Esophagus (tissue), 2 donors: ENCODE measurements at regions not wholly inside any gene's neighbourhood (a gene's known extent, or its start where the extent isn't known, plus 50 kb on each side); places are given as distances from the start of the nearest gene placed in this dataset.
"Not testable (repeated sequence)": the region's sequence is repeated elsewhere in the genome, so short reads cannot be mapped to it uniquely, and the experiment has no call there.

Source experiments
- H3K27ac ChIP-seq, 2 donors: one replicate each; pipeline ENCODE4 v1.5.1; 2013; ENCODE audit warnings: low read depth in 2 of 2, mild to moderate bottlenecking in 2 of 2, inconsistent platforms in 1 of 2, low read length in 1 of 2, moderate library complexity in 1 of 2
- H3K27me3 ChIP-seq, 2 donors: one replicate each; pipeline ENCODE4 v1.6.1; 2013; ENCODE audit warnings: low read length in 2 of 2, control low read depth in 1 of 2, mild to moderate bottlenecking in 1 of 2; ENCODE audit not compliant: insufficient read depth in 2 of 2, control insufficient read depth in 1 of 2
- H3K36me3 ChIP-seq, 2 donors: one replicate each; pipeline ENCODE4 v1.6.1; 2013; ENCODE audit warnings: low read length in 1 of 2; ENCODE audit not compliant: control insufficient read depth in 2 of 2, insufficient read depth in 2 of 2
- H3K4me1 ChIP-seq, 2 donors: one replicate each; pipeline ENCODE4 v1.6.1; 2013; ENCODE audit warnings: low read length in 1 of 2; ENCODE audit not compliant: control insufficient read depth in 2 of 2, insufficient read depth in 2 of 2
- H3K4me3 ChIP-seq, 2 donors: one replicate each; pipeline ENCODE4 v1.5.1; 2013; ENCODE audit warnings: low read length in 2 of 2, mild to moderate bottlenecking in 2 of 2, low read depth in 1 of 2, moderate library complexity in 1 of 2
- H3K9me3 ChIP-seq, 2 donors: one replicate each; pipeline ENCODE4 v1.6.1; 2013; ENCODE audit warnings: mild to moderate bottlenecking in 2 of 2, low read depth in 1 of 2, low read length in 1 of 2, moderate library complexity in 1 of 2; ENCODE audit not compliant: control insufficient read depth in 2 of 2, insufficient read depth in 1 of 2
- WGBS, 2 donors: extraction: QIAGEN DNeasy Blood & Tissue Kit; methylation state at CpG; one replicate each; pipeline ENCODE4 v1.1.7; 2013; 5-methylcytosine and 5-hydroxymethylcytosine counted together
- donor health status: healthy with polysubstance abuse.
- donor health status: Bipolar disorder and iron deficiency.

DNA sequence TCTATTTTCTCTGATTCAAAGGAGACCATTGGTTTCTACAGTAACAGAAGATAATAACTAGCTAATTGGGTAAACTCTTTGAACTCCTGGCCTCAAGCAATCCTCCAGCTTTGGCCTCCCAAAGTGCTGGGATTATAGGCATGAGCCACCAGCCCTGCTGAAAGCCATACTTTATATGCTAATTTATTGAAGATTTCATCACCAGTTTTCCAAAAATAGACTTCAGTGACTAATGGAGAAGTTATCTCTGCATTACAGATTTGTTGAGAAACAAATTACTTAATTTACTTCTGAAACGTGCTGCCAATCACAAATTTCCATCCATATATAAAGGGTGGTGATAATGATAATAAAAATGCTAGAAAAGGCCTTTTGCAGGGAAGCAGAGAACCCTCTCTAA, 1758.1 kb upstream of the SEL1L start:
- Histone ChIP-seq H3K4me1 (no peaks in the 10 kb centered on the region), H3K27ac (no peak overlapping the region), H3K4me3 (no peak overlapping the region), H3K36me3 (no peaks in the 10 kb centered on the region), H3K27me3 (no peaks in the 10 kb centered on the region), H3K9me3 (no peaks in the 10 kb centered on the region)
- 46 to 73% methylated on average over 1 of the region's 1 CpG for WGBS, 2 donors

DNA sequence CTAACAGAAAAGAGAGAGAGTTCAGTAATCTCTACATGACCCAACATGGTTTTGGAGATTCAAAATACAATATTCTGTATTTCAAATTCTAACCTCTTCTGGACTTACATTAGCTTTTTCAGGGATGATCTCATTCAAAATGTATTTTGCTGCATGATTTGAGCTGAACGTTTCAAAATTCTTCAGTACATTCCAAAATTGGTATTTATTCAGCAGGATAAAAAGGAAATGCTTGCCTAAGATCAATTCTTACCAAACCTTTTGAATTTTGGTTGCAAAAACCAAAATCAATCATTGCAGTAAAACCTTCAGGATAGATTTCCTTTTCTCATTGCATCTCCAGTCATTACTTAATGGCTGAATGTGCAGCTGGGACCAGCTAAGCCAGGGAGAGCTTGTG, 1761.3 kb upstream of the SEL1L start:
- H3K4me1 ChIP-seq = no peaks in the 10 kb centered on the region
- WGBS, 2 donors = 31 to 32% methylated on average over 1 of the region's 1 CpG
- no peaks in the 10 kb centered on the region for H3K9me3 ChIP-seq

DNA sequence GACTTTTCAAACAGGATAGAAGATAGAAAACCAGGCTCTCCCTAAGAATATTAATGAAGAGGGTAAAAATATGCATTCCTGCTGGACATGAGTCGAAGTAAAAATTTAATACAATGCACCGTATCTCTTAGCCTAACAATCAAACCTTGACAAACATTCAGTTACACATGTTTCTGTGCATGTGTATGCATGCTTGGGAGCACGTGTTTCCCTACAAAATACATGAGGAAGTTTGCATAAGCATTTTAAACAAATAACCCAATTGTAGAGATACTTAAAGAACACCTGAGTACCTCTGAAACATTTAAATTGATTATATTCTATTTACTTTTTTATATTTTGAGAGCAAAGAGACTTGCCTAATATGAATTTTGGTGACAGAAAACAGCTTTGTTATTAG, 1763.7 kb upstream of the SEL1L start:
- Histone ChIP-seq H3K4me3 (no peak overlapping the region), H3K4me1 (no peaks in the 10 kb centered on the region), H3K36me3 (no peaks in the 10 kb centered on the region), H3K9me3 (no peaks in the 10 kb centered on the region), H3K27me3 (no peaks in the 10 kb centered on the region), H3K27ac (no peak overlapping the region)
- 47 to 55% methylated on average over 3 of the region's 3 CpGs for WGBS, 2 donors

More for the DNA sequence above, 1761.3 kb upstream of the SEL1L start:
- no peak overlapping the region for H3K27ac ChIP-seq
- no peaks in the 10 kb centered on the region for H3K27me3 ChIP-seq
- no peaks in the 10 kb centered on the region for H3K36me3 ChIP-seq
- no peak overlapping the region for H3K4me3 ChIP-seq

DNA sequence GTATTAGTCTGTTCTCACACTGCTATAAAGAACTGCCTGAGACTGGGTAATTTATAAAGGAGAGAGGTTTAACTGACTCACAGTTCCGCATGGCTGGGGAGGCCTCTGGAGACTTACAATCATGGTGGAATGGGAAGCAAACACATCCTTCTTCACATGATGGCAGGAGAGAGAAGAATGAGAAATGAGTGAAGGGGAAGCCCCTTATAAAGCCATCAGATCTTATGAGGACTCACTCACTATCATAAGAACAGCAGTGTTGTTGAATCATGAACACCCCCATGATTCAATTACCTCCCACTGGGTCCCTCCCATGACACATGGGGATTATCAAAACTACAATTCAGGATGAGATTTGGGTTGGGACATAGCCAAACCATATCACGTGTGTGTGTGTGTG, 1764.4 kb upstream of the SEL1L start:
- H3K36me3 ChIP-seq, H3K4me1 ChIP-seq, H3K27me3 ChIP-seq, H3K27ac ChIP-seq, H3K4me3 ChIP-seq, H3K9me3 ChIP-seq: not testable (repeated sequence)
- WGBS, 2 donors = 86% methylated on average over 2 of the region's 2 CpGs

DNA sequence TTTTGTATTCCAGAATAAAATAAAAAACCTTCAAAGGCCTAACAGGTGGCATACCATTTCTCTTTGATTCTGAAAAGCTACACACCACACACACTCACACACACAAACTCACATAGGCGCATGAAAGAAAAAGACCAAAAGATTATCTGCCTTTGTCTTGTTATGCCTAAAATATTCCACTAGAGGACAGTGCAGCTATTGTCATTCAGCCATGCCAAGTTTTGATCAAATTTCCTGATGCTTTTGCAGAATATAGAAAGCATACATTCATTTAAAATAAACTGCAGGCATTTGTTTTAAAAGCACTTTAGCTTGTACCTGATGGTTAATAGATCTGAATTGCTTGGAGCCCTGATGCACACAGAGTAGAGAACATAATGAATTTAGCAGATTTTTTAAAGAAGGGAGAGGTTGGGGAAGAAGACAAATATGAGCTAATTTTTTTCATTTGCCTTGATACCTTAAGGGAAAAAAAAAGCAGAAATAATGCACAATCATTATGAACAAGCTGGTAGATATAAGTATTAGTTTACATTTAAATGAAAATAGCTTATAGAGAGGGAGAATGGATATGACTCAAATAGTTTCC, 1766.9 kb upstream of the SEL1L start:
- Histone ChIP-seq H3K36me3 (no peaks in the 10 kb centered on the region), H3K4me1 (no peaks in the 10 kb centered on the region), H3K9me3 (no peaks in the 10 kb centered on the region), H3K4me3 (no peak overlapping the region), H3K27ac (no peak overlapping the region), H3K27me3 (no peaks in the 10 kb centered on the region)
- WGBS, 2 donors = 34 to 48% methylated on average over 1 of the region's 1 CpG

DNA sequence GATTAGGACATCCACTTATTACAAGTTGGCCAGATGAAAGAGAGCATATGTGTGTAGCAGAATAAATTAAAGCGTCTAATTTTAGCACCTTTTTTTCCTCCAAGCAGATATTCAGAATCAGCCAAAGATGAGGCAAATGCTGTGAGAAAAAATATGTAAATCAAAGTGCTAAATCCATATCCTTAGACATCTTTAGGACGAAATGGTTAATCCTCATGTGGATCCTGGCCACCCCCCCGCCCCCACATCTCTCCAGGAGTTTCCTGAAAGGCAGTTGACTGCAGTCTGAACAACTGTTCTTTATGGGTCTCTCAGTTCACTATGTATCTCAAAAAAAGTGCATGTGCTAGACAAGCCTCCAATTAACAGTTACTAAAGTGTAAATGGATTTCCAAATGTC, 1768.1 kb upstream of the SEL1L start:
- H3K4me1 ChIP-seq = no peaks in the 10 kb centered on the region
- H3K9me3 ChIP-seq = no peaks in the 10 kb centered on the region
- WGBS, 2 donors = 55 to 61% methylated on average over 3 of the region's 3 CpGs
- H3K4me3 ChIP-seq = no peak overlapping the region
- no peak overlapping the region for H3K27ac ChIP-seq
- H3K27me3 ChIP-seq = no peaks in the 10 kb centered on the region
- no peaks in the 10 kb centered on the region for H3K36me3 ChIP-seq

DNA sequence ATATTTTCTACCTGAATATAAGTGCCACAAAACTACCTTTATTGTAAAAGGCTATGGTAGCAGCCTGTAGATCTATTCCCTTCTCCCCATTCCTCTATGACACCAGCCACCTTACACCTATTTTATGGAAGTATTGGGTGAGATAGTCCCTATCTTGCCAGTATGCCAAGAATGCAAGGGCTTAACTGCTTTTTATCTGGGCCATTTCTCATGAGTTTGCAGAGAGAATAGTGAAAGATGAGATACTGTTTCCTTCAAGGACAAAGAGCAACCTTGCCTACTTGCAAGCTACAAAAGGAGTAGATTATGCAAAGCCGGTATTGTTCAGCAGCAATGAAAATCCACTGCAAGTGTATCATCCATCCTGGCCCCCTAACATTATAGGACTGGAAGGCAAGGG, 1775.6 kb upstream of the SEL1L start:
- Histone ChIP-seq H3K9me3 (no peaks in the 10 kb centered on the region), H3K4me3 (no peak overlapping the region), H3K27ac (no peak overlapping the region), H3K4me1 (no peaks in the 10 kb centered on the region), H3K36me3 (no peaks in the 10 kb centered on the region), H3K27me3 (no peaks in the 10 kb centered on the region)
- WGBS, 2 donors = 96 to 97% methylated on average over 1 of the region's 1 CpG

DNA sequence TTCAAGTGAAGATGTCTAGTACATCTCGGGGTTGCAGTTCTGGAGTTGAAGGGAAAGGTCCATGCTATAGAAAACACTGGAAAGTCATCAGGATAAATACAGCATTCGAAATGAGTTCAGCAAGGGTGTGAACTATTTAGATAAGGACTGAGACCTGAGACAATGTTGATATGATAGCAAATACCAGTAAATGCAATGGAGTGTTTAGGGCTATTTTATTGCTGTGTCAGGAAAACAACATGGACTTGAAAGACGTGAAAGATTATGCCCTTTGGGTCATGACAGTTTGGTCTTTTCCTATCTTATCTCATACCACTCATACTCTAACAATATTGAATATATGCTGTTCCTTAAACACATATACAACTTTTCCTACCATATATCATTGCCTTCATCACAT, 1776.2 kb upstream of the SEL1L start:
- no peaks in the 10 kb centered on the region for H3K9me3 ChIP-seq
- no peaks in the 10 kb centered on the region for H3K4me1 ChIP-seq
- 71 to 73% methylated on average over 3 of the region's 3 CpGs for WGBS, 2 donors
- H3K27ac ChIP-seq = no peak overlapping the region
- no peak overlapping the region for H3K4me3 ChIP-seq
- H3K36me3 ChIP-seq = no peaks in the 10 kb centered on the region
- no peaks in the 10 kb centered on the region for H3K27me3 ChIP-seq

DNA sequence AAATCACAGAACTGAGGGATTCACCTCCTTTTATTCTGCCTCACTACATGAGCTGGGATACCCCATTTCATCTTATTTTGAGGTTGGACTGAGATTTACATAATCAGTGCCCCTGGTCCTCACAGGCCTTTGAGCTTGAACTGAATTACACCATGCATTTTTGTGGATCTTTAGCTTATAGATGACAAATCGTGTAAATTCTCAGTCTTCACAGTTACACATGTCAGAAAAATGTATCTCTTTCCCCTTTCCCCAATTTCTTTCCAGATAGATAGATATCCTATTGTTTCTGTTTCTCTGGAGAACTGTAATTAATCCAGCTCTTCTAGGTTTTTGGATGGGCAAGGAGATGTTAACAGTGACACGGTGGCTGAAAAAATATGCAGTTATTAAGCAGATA, 1778.9 kb upstream of the SEL1L start:
- Histone ChIP-seq H3K27me3 (no peaks in the 10 kb centered on the region), H3K36me3 (no peaks in the 10 kb centered on the region), H3K4me3 (no peak overlapping the region), H3K9me3 (no peaks in the 10 kb centered on the region), H3K4me1 (no peaks in the 10 kb centered on the region), H3K27ac (no peak overlapping the region)
- 78 to 81% methylated on average over 2 of the region's 2 CpGs for whole genome bisulfite sequencing, 2 donors

DNA sequence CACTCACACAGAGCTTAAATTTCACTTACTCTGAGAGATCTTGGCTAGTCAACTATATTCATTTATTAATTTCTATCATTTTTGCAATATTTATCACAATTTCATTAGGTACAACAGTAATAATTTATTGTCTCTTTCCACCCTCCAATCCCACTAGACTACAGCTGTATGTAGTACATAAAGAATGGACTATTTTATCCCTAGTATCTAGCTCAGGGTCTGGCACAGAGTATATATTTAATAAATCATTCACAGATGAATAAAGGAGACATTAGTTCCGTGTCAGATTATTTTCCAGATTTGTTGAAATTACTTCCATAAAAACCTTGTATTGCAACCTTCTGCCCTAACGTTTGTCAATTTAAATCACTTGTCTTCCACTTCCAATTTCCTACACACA, 1781.1 kb upstream of the SEL1L start:
- H3K9me3 ChIP-seq = no peaks in the 10 kb centered on the region
- no peak overlapping the region for H3K4me3 ChIP-seq
- H3K4me1 ChIP-seq = no peaks in the 10 kb centered on the region
- no peaks in the 10 kb centered on the region for H3K36me3 ChIP-seq
- H3K27me3 ChIP-seq = no peaks in the 10 kb centered on the region
- no peak overlapping the region for H3K27ac ChIP-seq
- 70 to 79% methylated on average over 2 of the region's 2 CpGs for WGBS, 2 donors
